GM12878 (cell line): ENCODE measurements at regions not wholly inside any gene's neighbourhood (a gene's known extent, or its start where the extent isn't known, plus 50 kb on each side); places are given as distances from the start of the nearest gene placed in this dataset.

Experiments
- HDAC2 ChIP-seq: fragments of 200-600 bp; sonication (generic); IDR thresholded peaks from 2 replicates; pipeline ENCODE4 v1.6.1; 2017
- RAD21 ChIP-seq: IDR thresholded peaks from 2 replicates; pipeline ENCODE4 v1.6.1; 2011; ENCODE audit warnings: mild to moderate bottlenecking, low read depth, low read length, moderate library complexity; ENCODE audit not compliant: insufficient read depth

- TF ChIP-seq RAD21 = no peak
- no peak for TF ChIP-seq HDAC2
These were observed 127.3 kb upstream of the NUDT7 start for GRCh38 chr16:77594799-77595596.
